H1 (cell line): ENCODE measurements at regions not wholly inside any gene's neighbourhood (a gene's known extent, or its start where the extent isn't known, plus 50 kb on each side); places are given as distances from the start of the nearest gene placed in this dataset.

ENCODE experiments used
- EP300 ChIP-seq, 2 experiments: IDR thresholded peaks; 1 replicate in 1 of 2; 2 replicates in 1 of 2; pipeline ENCODE4 v1.6.1; 2011 to 2012; ENCODE audit warnings: low read depth in 2 of 2, low read length in 2 of 2, mild to moderate bottlenecking in 2 of 2, borderline replicate concordance in 1 of 2, inconsistent platforms in 1 of 2, moderate library complexity in 1 of 2
- HDAC2 ChIP-seq, 2 experiments: fragments of 300-600 bp in 1 of 2; sonication (generic) in 1 of 2; IDR thresholded peaks; 2 replicates each; pipeline ENCODE4 v1.6.1; 2011 to 2012; ENCODE audit warnings: low read depth in 2 of 2, low read length in 2 of 2, mild to moderate bottlenecking in 2 of 2, moderate library complexity in 2 of 2, borderline replicate concordance in 1 of 2, inconsistent platforms in 1 of 2
- KDM1A ChIP-seq: fragments of 200-600, 300-600 bp; sonication (generic); IDR thresholded peaks from 2 replicates; pipeline ENCODE4 v1.7.1; 2016; ENCODE audit warnings: mild to moderate bottlenecking, low read length, borderline replicate concordance
- NANOG ChIP-seq: IDR thresholded peaks from 2 replicates; pipeline ENCODE4 v1.6.1; 2011; ENCODE audit warnings: low read length, low read depth, mild to moderate bottlenecking, inconsistent platforms; ENCODE audit not compliant: insufficient read depth, poor library complexity, severe bottlenecking
- SAP30 ChIP-seq: fragments of 300-600 bp; sonication (generic); IDR thresholded peaks from 2 replicates; pipeline ENCODE4 v1.7.1; 2012; ENCODE audit warnings: low read length, moderate library complexity, mild to moderate bottlenecking, inconsistent platforms; ENCODE audit not compliant: insufficient read depth, insufficient replicate concordance
- SUZ12 ChIP-seq: fragments of 200-600 bp; sonication (generic); IDR thresholded peaks from 2 replicates; pipeline ENCODE4 v1.6.1; 2012; ENCODE audit warnings: mild to moderate bottlenecking, inconsistent platforms, low read length, moderate library complexity, mixed read lengths
- TF ChIP-seq, protein P1 (sequence below): IDR thresholded peaks from 2 replicates; pipeline ENCODE4 v1.6.1; 2012; ENCODE audit warnings: inconsistent platforms

DNA sequence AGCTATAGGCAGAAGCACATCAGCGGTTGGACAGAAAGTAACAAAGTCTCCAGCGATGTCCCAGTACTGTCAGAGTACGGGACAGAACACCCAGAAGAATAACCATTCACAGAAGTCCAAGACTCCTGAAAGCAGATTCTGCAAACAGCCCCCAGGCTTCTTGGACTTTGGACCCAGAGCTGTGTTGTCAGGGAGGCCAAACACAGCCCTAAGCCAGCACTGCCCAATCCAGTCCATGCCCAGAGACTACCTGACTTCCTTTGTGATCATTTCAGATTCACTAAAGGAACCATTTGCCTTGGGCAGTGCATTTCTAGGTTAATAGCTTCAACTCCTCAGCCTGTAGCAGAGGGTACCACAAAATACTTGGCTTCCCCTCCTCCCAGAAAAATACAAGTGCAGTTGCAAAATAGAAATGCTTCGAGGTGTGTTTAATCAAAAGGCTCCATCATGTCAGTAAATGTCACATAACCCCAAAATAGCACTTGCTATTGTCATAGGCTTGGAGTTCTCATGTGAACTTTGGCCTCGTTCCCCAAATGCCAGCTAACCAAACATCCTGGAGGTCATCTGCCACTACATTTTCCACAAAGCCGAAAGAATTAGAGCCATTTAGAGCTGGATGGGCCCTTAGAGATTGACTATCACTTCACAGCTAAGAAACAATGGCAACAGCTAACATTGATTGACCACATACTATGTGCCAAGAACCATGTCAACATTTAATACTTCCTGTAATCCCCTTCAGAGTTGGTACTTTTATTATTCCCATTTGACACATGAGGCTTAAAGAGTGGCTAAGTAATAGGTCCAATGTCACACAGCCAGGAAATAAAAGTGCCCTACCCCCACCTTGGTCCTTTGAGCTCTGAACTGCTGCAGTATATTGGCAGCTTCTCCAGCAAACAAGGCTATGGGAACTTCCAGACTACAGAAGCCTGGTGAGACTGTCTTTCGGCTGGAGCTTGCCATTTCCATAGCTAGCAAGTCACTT, 329.9 kb downstream of the FOXO1 start (continued):
- TF ChIP-seq KDM1A = no peak
- TF ChIP-seq NANOG = no peak
- TF ChIP-seq SUZ12 = no peak
- no peak for TF ChIP-seq HDAC2 (IDR thresholded peaks at IDR 0.05; ENCODE audit: borderline replicate concordance in 1 of 2, low read depth in 2 of 2, low read length in 2 of 2)
- TF ChIP-seq, protein P1, sequence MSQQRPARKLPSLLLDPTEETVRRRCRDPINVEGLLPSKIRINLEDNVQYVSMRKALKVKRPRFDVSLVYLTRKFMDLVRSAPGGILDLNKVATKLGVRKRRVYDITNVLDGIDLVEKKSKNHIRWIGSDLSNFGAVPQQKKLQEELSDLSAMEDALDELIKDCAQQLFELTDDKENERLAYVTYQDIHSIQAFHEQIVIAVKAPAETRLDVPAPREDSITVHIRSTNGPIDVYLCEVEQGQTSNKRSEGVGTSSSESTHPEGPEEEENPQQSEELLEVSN = no peak
- no peak for TF ChIP-seq EP300 (IDR thresholded peaks at IDR 0.05; ENCODE audit: borderline replicate concordance in 1 of 2, low read depth in 2 of 2, low read length in 2 of 2)
- no peak for TF ChIP-seq SAP30
- TF ChIP-seq, all 59 proteins: peak for 0
